Endothelial cell of umbilical vein (primary cell): ENCODE measurements at regions not wholly inside any gene's neighbourhood (a gene's known extent, or its start where the extent isn't known, plus 50 kb on each side); places are given as distances from the start of the nearest gene placed in this dataset.

Source experiments
- BruUV-seq: library from RNA; stranded (reverse); fragments of 400-500 nt; replicated peaks from 2 replicates; lab custom pipeline; 2021; lab: Mats Ljungman, UMichigan
- CTCF ChIA-PET: fragments of 300-600, 350-600 bp; sonication (Branson Sonifier 250); formaldehyde crosslinking; loops from one replicate; lab custom pipeline; 2021; ENCODE audit warnings: antibody characterized with exemption, inconsistent platforms; lab: Charles Lee
- POLR2A ChIA-PET: fragments of 300-600, 350-600 bp; sonication (Branson Sonifier 250); formaldehyde crosslinking; loops from one replicate; lab custom pipeline; 2021; ENCODE audit warnings: antibody characterized with exemption, inconsistent platforms; lab: Charles Lee
- DNase-seq: peaks from one replicate; pipeline ENCODE4 v3.0.0-alpha.2; 2011; ENCODE audit warnings: low read depth, low spot score
- FAIRE-seq: peaks from 2 replicates; lab custom pipeline; 2011; peaks lifted over from hg19 to GRCh38; lab: Jason Lieb, UNC
- H2AFZ ChIP-seq: 2 replicates; pipeline ENCODE4 v1.6.0; 2012; ENCODE audit warnings: low read depth, low read length, control low read depth, inconsistent platforms
- H3K27ac ChIP-seq: 2 replicates; pipeline ENCODE4 v1.5.1; 2011; ENCODE audit warnings: low read depth, mild to moderate bottlenecking, control low read depth, low read length, moderate library complexity; ENCODE audit not compliant: insufficient read depth
- H3K27me3 ChIP-seq, 2 experiments: 2 replicates each; pipeline versions ENCODE4 v1.6.0 to v1.6.1; 2011; ENCODE audit warnings: low read length in 2 of 2, mixed read lengths in 1 of 2; ENCODE audit not compliant: control insufficient read depth in 2 of 2, insufficient read depth in 2 of 2
- H3K36me3 ChIP-seq, 2 experiments: 2 replicates in 1 of 2; 3 replicates in 1 of 2; pipeline ENCODE4 v1.5.1; 2011; ENCODE audit warnings: low read length in 2 of 2, mild to moderate bottlenecking in 1 of 2, moderate library complexity in 1 of 2; ENCODE audit not compliant: control insufficient read depth in 2 of 2, insufficient read depth in 2 of 2; ENCODE audit errors: extremely low read depth in 1 of 2
- H3K4me1 ChIP-seq: 3 replicates; pipeline ENCODE4 v1.5.1; 2011; ENCODE audit warnings: mild to moderate bottlenecking, low read length; ENCODE audit not compliant: control insufficient read depth, insufficient read depth; ENCODE audit errors: extremely low read depth
- H3K4me2 ChIP-seq: 2 replicates; pipeline ENCODE4 v1.6.1; 2011; ENCODE audit warnings: low read length, control low read depth, mixed read lengths; ENCODE audit not compliant: insufficient read depth
- H3K4me3 ChIP-seq, 3 experiments: fragments of 200-600 bp in 1 of 3; sonication (generic), shearing (Covaris generic) in 1 of 3; replicated peaks in 1 of 3; 2 replicates each; pipeline ENCODE4 v1.5.1; 2011 to 2016; ENCODE audit warnings: control low read depth in 3 of 3, low read length in 3 of 3, mild to moderate bottlenecking in 2 of 3, inconsistent platforms in 1 of 3, low read depth in 1 of 3, moderate library complexity in 1 of 3; ENCODE audit not compliant: insufficient read depth in 1 of 3
- H3K79me2 ChIP-seq: 2 replicates; pipeline ENCODE4 v1.6.0; 2012; ENCODE audit warnings: low read length, inconsistent platforms; ENCODE audit not compliant: control insufficient read depth, insufficient read depth
- H3K9ac ChIP-seq: replicated peaks from 2 replicates; pipeline ENCODE3; 2011; ENCODE audit warnings: low read length, control low read depth; ENCODE audit not compliant: insufficient read depth; ENCODE audit errors: extremely low read depth
- H3K9me1 ChIP-seq: replicated peaks from 3 replicates; pipeline ENCODE4 v1.6.0; 2011; ENCODE audit warnings: mild to moderate bottlenecking, low read length; ENCODE audit not compliant: control insufficient read depth, insufficient read depth; ENCODE audit errors: extremely low read depth
- H3K9me3 ChIP-seq: replicated peaks from 2 replicates; pipeline ENCODE4 v1.5.1; 2012; ENCODE audit warnings: low read length, inconsistent platforms; ENCODE audit not compliant: control insufficient read depth, insufficient read depth
- H4K20me1 ChIP-seq: replicated peaks from 2 replicates; pipeline ENCODE3; 2011; ENCODE audit warnings: mild to moderate bottlenecking, low read length; ENCODE audit not compliant: control insufficient read depth, insufficient read depth; ENCODE audit errors: extremely low read depth
- EZH2 ChIP-seq: IDR thresholded peaks from 2 replicates; pipeline ENCODE4 v1.6.1; 2012; ENCODE audit warnings: borderline replicate concordance, low read depth, mild to moderate bottlenecking, moderate library complexity, low read length, inconsistent platforms; ENCODE audit not compliant: severe bottlenecking
- FOS ChIP-seq: IDR thresholded peaks from 2 replicates; pipeline ENCODE4 v1.6.1; 2011; ENCODE audit warnings: mild to moderate bottlenecking, low read length, moderate library complexity, borderline replicate concordance; ENCODE audit not compliant: insufficient read depth
- GATA2 ChIP-seq: IDR thresholded peaks from 2 replicates; pipeline ENCODE4 v1.7.0; 2011; ENCODE audit warnings: low read depth, mild to moderate bottlenecking, moderate library complexity, mixed read lengths, low read length; ENCODE audit not compliant: insufficient read length, insufficient read depth
- JUN ChIP-seq: IDR thresholded peaks from 2 replicates; pipeline ENCODE4 v1.6.1; 2011; ENCODE audit warnings: borderline replicate concordance, low read depth; ENCODE audit not compliant: insufficient read length, insufficient read depth
- MAX ChIP-seq: IDR thresholded peaks from 2 replicates; pipeline ENCODE4 v1.6.1; 2011; ENCODE audit not compliant: insufficient read depth, insufficient read length
- MYC ChIP-seq: IDR thresholded peaks from one replicate; pipeline ENCODE4 v1.6.1; 2011; ENCODE audit warnings: mild to moderate bottlenecking, low read depth, low read length
- POLR2A ChIP-seq: IDR thresholded peaks from 2 replicates; pipeline ENCODE4 v1.6.1; 2012; ENCODE audit warnings: low read depth, mild to moderate bottlenecking, control low read depth, low read length
- POLR2AphosphoS5 ChIP-seq: IDR thresholded peaks from 2 replicates; pipeline ENCODE4 v1.6.1; 2012; ENCODE audit warnings: low read depth, mild to moderate bottlenecking, control low read depth, low read length, moderate library complexity; ENCODE audit not compliant: insufficient read depth
- dilution Hi-C: fragments of 300-500 bp; cut with MboI; formaldehyde crosslinking; loops from one replicate; pipeline ENCODE4 v1.15.0; 2019; ENCODE audit warnings: low sequenced_read_pairs; ENCODE audit not compliant: extremely low pct_ligation_motif_present
- intact Hi-C: fragments of 100-400 bp; cut with micrococcal nuclease; formaldehyde crosslinking; loops from one replicate; pipeline ENCODE4 v1.10.0; 2022
- TF ChIP-seq, protein P1 (sequence below), 2 donors: IDR thresholded peaks; 1 replicate in 1 of 2; 2 replicates in 1 of 2; pipeline ENCODE4 v1.5.1; 2011; ENCODE audit warnings: low read length in 2 of 2, mild to moderate bottlenecking in 2 of 2, moderate library complexity in 2 of 2, control low read depth in 1 of 2, inconsistent platforms in 1 of 2, low read depth in 1 of 2; ENCODE audit not compliant: insufficient read depth in 1 of 2; ENCODE audit errors: extremely low read depth in 1 of 2

DNA sequence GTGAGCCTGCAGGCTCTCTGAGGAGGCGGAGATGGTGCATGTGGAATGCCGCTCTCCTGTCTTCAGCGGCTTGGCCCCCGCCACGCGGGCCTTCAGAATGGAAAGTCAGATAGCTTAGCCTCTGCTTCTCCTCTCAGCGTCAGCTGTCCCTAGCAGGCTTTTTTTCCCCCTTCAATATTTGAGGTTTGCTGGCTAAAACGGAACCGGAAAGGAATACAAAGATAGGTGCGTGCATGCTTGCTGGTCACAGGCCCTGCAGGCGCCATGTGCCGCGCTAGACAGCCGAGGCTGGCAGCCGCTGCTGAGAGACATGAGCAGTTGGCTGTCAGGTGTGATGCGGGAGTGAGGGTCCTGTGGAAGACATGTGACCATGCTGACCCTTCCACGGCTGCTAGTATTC, 161.2 kb upstream of the COBL start:
- dilution Hi-C loops (no loop called here), intact Hi-C loops (no loop called here)
- H3K4me1 ChIP-seq = no peaks in the 10 kb centered on the region
- DNase-seq (no peak), FAIRE-seq (no peak)
- ChIA-PET CTCF (no interaction called here), POLR2A (no interaction called here)
- no peaks in the 10 kb centered on the region for H3K79me2 ChIP-seq
- no peak overlapping the region for H3K4me2 ChIP-seq
- no peaks in the 10 kb centered on the region for H4K20me1 ChIP-seq
- TF ChIP-seq POLR2A (no peak), FOS (no peak), GATA2 (no peak), MAX (no peak), MYC (no peak), JUN (no peak), POLR2AphosphoS5 (no peak), EZH2 (no peak)
- TF ChIP-seq, protein P1, sequence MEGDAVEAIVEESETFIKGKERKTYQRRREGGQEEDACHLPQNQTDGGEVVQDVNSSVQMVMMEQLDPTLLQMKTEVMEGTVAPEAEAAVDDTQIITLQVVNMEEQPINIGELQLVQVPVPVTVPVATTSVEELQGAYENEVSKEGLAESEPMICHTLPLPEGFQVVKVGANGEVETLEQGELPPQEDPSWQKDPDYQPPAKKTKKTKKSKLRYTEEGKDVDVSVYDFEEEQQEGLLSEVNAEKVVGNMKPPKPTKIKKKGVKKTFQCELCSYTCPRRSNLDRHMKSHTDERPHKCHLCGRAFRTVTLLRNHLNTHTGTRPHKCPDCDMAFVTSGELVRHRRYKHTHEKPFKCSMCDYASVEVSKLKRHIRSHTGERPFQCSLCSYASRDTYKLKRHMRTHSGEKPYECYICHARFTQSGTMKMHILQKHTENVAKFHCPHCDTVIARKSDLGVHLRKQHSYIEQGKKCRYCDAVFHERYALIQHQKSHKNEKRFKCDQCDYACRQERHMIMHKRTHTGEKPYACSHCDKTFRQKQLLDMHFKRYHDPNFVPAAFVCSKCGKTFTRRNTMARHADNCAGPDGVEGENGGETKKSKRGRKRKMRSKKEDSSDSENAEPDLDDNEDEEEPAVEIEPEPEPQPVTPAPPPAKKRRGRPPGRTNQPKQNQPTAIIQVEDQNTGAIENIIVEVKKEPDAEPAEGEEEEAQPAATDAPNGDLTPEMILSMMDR (IDR thresholded peaks at IDR 0.05; ENCODE audit: extremely low read depth in 1 of 2, insufficient read depth in 1 of 2, low read depth in 1 of 2, low read length in 2 of 2) = no peak
- H3K36me3 ChIP-seq = no peaks in the 10 kb centered on the region
- H3K9me3 ChIP-seq = peaks cover 2% of the 10 kb centered on the region
- H3K4me3 ChIP-seq = no peak overlapping the region
- H3K27ac ChIP-seq = no peak overlapping the region
- no TSS peak for BruUV-seq
- H3K9me1 ChIP-seq = no peaks in the 10 kb centered on the region
- no peak overlapping the region for H3K9ac ChIP-seq
- no peak overlapping the region for H2AFZ ChIP-seq
- no peaks in the 10 kb centered on the region for H3K27me3 ChIP-seq
